Upper lobe of left lung (tissue), 6 donors: ENCODE measurements at regions not wholly inside any gene's neighbourhood (a gene's known extent, or its start where the extent isn't known, plus 50 kb on each side); places are given as distances from the start of the nearest gene placed in this dataset.

ENCODE experiments used
- ATAC-seq, 2 donors: fragments of 200-7000 bp; cut with Tn5 transposase; one replicate each; pipeline ENCODE4 v1.9.1; 2022; ENCODE audit warnings: mild to moderate bottlenecking in 2 of 2, moderate library complexity in 2 of 2; ENCODE audit not compliant: low FRiP score in 2 of 2
- DNase-seq, 2 donors: peaks; one replicate each; pipeline ENCODE4 v3.0.0-alpha.2; 2019 to 2020
- H3K27ac ChIP-seq, 4 donors: fragments of 200-600 bp; sonication (generic); one replicate each; pipeline ENCODE4 v1.5.1; 2016 to 2019
- H3K27me3 ChIP-seq, 4 donors: fragments of 200-600 bp; sonication (generic); one replicate each; pipeline ENCODE4 v1.5.1; 2017 to 2019
- H3K36me3 ChIP-seq, 4 donors: fragments of 200-600 bp; sonication (generic); one replicate each; pipeline ENCODE4 v1.5.1; 2016 to 2019
- H3K4me1 ChIP-seq, 4 donors: fragments of 200-600 bp; sonication (generic); one replicate each; pipeline ENCODE4 v1.5.1; 2018 to 2019
- H3K4me3 ChIP-seq, 4 donors: fragments of 200-600 bp; sonication (generic); one replicate each; pipeline ENCODE4 v1.5.1; 2017 to 2019; ENCODE audit warnings: mild to moderate bottlenecking in 2 of 4, moderate library complexity in 1 of 4
- H3K9me3 ChIP-seq, 4 donors: fragments of 200-600 bp; sonication (generic); one replicate each; pipeline ENCODE4 v1.5.1; 2018 to 2019
- CTCF ChIP-seq, 6 experiments: fragments of 450-650 bp in 4 of 6; fragments of 200-600 bp in 2 of 6; sonication (generic) in 2 of 6; IDR thresholded peaks; one replicate each; pipeline ENCODE4 v1.5.1; 2016 to 2019; ENCODE audit warnings: antibody characterized with exemption in 6 of 6
- EP300 ChIP-seq, 4 donors: sonication (generic); formaldehyde crosslinking; IDR thresholded peaks; one replicate each; pipeline ENCODE4 v1.5.1; 2017; ENCODE audit warnings: antibody characterized with exemption in 4 of 4, control low read depth in 2 of 4
- POLR2A ChIP-seq, 4 donors: fragments of 450-650 bp; IDR thresholded peaks; one replicate each; pipeline ENCODE4 v1.5.1; 2016 to 2017; ENCODE audit warnings: antibody characterized with exemption in 4 of 4, mild to moderate bottlenecking in 2 of 4
- POLR2AphosphoS5 ChIP-seq, 2 donors: sonication (generic); formaldehyde crosslinking; IDR thresholded peaks; one replicate each; pipeline ENCODE4 v1.5.1; 2017; ENCODE audit warnings: antibody characterized with exemption in 2 of 2
- WGBS, 2 donors: methylation state at CpG; one replicate each; pipeline ENCODE4 v1.1.5; 2017 to 2018; 5-methylcytosine and 5-hydroxymethylcytosine counted together
- donor health status: DM: no; HTN: no; CAD: no; lungs with moderate emphysema.
- donor health status: DM: no; HTN: yes; CAD: no; lungs with severe emphysema.

- Histone ChIP-seq H3K27ac (no peak overlapping the region), H3K9me3 (no peaks in the 10 kb centered on the region), H3K4me3 (no peak overlapping the region), H3K4me1 (no peaks in the 10 kb centered on the region), H3K27me3 (no peaks in the 10 kb centered on the region), H3K36me3 (no peaks in the 10 kb centered on the region)
- no peak for ATAC-seq
- 66 to 72% methylated on average over 3 to 7 of the region's 9 CpGs for WGBS, 2 donors
- TF ChIP-seq CTCF (IDR thresholded peaks at IDR 0.05): no peak
- TF ChIP-seq POLR2AphosphoS5 (IDR thresholded peaks at IDR 0.05): no peak
- no peak for TF ChIP-seq EP300 (IDR thresholded peaks at IDR 0.05)
- TF ChIP-seq POLR2A (IDR thresholded peaks at IDR 0.05): no peak
- no peak for DNase-seq
Observed at GRCh38 chr17:79239205-79239604, 164.6 kb downstream of the ENGASE start.

- ATAC-seq (no peak), DNase-seq (no peak)
- Histone ChIP-seq H3K27me3 (no peaks in the 10 kb centered on the region), H3K4me3 (no peak overlapping the region), H3K4me1 (no peaks in the 10 kb centered on the region), H3K36me3 (no peaks in the 10 kb centered on the region), H3K27ac (no peak overlapping the region), H3K9me3 (no peaks in the 10 kb centered on the region)
- WGBS, 2 donors: 76 to 82% methylated on average over 5 to 13 of the region's 13 CpGs
- no peak for TF ChIP-seq CTCF (IDR thresholded peaks at IDR 0.05)
- TF ChIP-seq POLR2AphosphoS5 (IDR thresholded peaks at IDR 0.05): no peak
- TF ChIP-seq EP300 (IDR thresholded peaks at IDR 0.05): no peak
- no peak for TF ChIP-seq POLR2A (IDR thresholded peaks at IDR 0.05)
Observed at GRCh38 chr17:79237448-79238053, 162.9 kb downstream of the ENGASE start.

GRCh38 chr17:79235808-79236207, 161.2 kb downstream of the ENGASE start:
- no peaks in the 10 kb centered on the region for H3K36me3 ChIP-seq
- DNase-seq: no peak
- H3K9me3 ChIP-seq: no peaks in the 10 kb centered on the region
- 42 to 47% methylated on average over 10 of the region's 10 CpGs for WGBS, 2 donors
- H3K4me3 ChIP-seq: no peak overlapping the region
- no peak for TF ChIP-seq POLR2AphosphoS5 (IDR thresholded peaks at IDR 0.05)
- no peak for TF ChIP-seq CTCF (IDR thresholded peaks at IDR 0.05)
- no peak for TF ChIP-seq EP300 (IDR thresholded peaks at IDR 0.05)
- no peak for TF ChIP-seq POLR2A (IDR thresholded peaks at IDR 0.05)
- no peak for ATAC-seq
- no peaks in the 10 kb centered on the region for H3K4me1 ChIP-seq
- no peaks in the 10 kb centered on the region for H3K27me3 ChIP-seq
- H3K27ac ChIP-seq: no peak overlapping the region

- TF ChIP-seq POLR2AphosphoS5 (IDR thresholded peaks at IDR 0.05) (no peak), EP300 (IDR thresholded peaks at IDR 0.05) (no peak), CTCF (IDR thresholded peaks at IDR 0.05) (no peak), POLR2A (IDR thresholded peaks at IDR 0.05) (no peak)
- no peaks in the 10 kb centered on the region for H3K36me3 ChIP-seq
- no peak overlapping the region for H3K27ac ChIP-seq
- no peaks in the 10 kb centered on the region for H3K9me3 ChIP-seq
- no peak for ATAC-seq
- 80 to 83% methylated on average over 17 to 28 of the region's 28 CpGs for WGBS, 2 donors
- DNase-seq: no peak
- no peak overlapping the region for H3K4me3 ChIP-seq
- H3K4me1 ChIP-seq: no peaks in the 10 kb centered on the region
- H3K27me3 ChIP-seq: no peaks in the 10 kb centered on the region
Observed at GRCh38 chr17:79233916-79234551, 159.4 kb downstream of the ENGASE start.

- TF ChIP-seq CTCF (IDR thresholded peaks at IDR 0.05) (no peak), EP300 (IDR thresholded peaks at IDR 0.05) (no peak), POLR2AphosphoS5 (IDR thresholded peaks at IDR 0.05) (no peak), POLR2A (IDR thresholded peaks at IDR 0.05) (no peak)
- Histone ChIP-seq H3K27me3 (no peaks in the 10 kb centered on the region), H3K9me3 (no peaks in the 10 kb centered on the region), H3K27ac (no peak overlapping the region), H3K36me3 (no peaks in the 10 kb centered on the region), H3K4me1 (no peaks in the 10 kb centered on the region), H3K4me3 (no peak overlapping the region)
- WGBS, 2 donors: 85 to 89% methylated on average over 5 of the region's 5 CpGs
- ATAC-seq: no peak
- DNase-seq: no peak
Observed at GRCh38 chr17:79232957-79233356, 158.3 kb downstream of the ENGASE start.
